ENCODE measurements at regions not wholly inside any gene's neighbourhood (a gene's known extent, or its start where the extent isn't known, plus 50 kb on each side); places are given as distances from the start of the nearest gene placed in this dataset.
A peak's percentile ranks its signal among the peaks of the same experiment; 100 is the strongest.
"Not testable (repeated sequence)": the region's sequence is repeated elsewhere in the genome, so short reads cannot be mapped to it uniquely, and the experiment has no call there.

DNA sequence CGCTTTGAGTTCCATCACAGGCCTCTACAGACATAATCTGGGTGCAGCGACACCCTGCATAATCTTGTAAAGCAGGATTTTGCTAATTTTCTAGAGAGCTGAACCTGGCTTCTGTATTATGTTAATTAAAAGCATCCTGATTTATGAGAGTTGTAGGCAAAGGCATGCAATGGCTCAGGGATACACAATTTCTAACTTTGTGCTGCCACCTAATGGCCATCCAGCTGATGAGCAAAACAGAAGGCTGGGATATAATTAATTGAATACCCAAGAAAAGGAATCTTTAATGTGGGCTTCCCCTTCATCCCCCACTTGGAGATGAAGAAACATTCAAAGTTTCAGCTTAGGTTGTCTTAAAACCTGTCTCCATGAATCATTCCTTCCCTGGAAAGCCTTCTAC, 78.1 kb downstream of the BMP15 start:
- Histone ChIP-seq H3K27me3 (ENCODE audit: insufficient read depth, low read depth, severe bottlenecking) (peaks cover 19% of the 10 kb centered on the region), H3K36me3 (no peaks in the 10 kb centered on the region), H3K27ac (no peak overlapping the region), H3K9me3 (ENCODE audit: severe bottlenecking) (no peaks in the 10 kb centered on the region), H3K4me3 (ENCODE audit: low read depth, low read length) (no peak overlapping the region)
- DNase-seq: peak; percentile 25
- TF ChIP-seq, protein P1, sequence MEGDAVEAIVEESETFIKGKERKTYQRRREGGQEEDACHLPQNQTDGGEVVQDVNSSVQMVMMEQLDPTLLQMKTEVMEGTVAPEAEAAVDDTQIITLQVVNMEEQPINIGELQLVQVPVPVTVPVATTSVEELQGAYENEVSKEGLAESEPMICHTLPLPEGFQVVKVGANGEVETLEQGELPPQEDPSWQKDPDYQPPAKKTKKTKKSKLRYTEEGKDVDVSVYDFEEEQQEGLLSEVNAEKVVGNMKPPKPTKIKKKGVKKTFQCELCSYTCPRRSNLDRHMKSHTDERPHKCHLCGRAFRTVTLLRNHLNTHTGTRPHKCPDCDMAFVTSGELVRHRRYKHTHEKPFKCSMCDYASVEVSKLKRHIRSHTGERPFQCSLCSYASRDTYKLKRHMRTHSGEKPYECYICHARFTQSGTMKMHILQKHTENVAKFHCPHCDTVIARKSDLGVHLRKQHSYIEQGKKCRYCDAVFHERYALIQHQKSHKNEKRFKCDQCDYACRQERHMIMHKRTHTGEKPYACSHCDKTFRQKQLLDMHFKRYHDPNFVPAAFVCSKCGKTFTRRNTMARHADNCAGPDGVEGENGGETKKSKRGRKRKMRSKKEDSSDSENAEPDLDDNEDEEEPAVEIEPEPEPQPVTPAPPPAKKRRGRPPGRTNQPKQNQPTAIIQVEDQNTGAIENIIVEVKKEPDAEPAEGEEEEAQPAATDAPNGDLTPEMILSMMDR (IDR thresholded peaks at IDR 0.05; ENCODE audit: low read depth, low read length): peak; percentile 54

DNA sequence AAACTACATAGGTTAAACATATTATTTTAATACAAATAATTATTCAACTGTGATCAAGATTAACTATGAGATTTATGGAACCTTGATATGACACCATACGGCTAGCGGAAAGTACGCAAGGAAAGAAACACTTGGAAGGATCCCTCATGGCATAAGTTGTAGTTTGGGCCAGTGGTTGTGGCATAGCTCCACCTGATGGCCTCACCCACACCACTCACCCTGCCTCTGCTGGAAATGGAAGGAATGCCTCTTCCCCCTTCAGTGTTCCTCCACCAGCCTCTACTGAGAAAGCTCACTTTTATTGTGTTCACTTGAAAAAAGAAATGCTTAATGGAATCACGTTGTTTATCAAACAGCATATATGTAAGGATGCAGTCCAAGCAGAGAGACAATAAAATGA, 86.4 kb downstream of the BMP15 start:
- no peak for DNase-seq
- Histone ChIP-seq H3K27ac (no peak overlapping the region), H3K9me3 (ENCODE audit: severe bottlenecking) (no peaks in the 10 kb centered on the region), H3K36me3 (no peaks in the 10 kb centered on the region), H3K27me3 (ENCODE audit: insufficient read depth, low read depth, severe bottlenecking) (peaks cover 21% of the 10 kb centered on the region), H3K4me3 (ENCODE audit: low read depth, low read length) (no peak overlapping the region)
- TF ChIP-seq, protein P1 (IDR thresholded peaks at IDR 0.05; ENCODE audit: low read depth, low read length): 0 out of 2 replicates have a peak, but pooled peaks have one; percentile 10

DNA sequence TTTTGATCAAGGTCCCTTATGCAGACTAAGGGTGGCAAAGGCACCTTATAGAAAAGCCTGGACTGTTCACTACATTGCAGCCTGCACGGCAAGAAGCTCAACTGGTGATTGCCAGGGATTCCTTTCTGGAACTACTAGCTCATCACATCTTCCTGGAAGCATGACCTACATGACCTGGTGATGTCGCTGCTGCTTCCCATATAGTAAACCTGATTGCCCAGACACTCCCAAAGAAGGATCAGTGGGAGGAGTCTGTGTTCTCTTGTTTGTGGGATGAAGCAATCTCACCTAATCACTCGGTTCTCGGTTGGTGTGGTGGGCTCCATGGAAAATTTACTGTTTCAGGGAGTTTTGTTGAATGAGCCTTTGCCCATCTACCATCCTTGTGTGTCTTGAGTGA, 89.8 kb downstream of the BMP15 start:
- H3K27me3 ChIP-seq (ENCODE audit: insufficient read depth, low read depth, severe bottlenecking): peaks cover 28% of the 10 kb centered on the region
- H3K4me3 ChIP-seq (ENCODE audit: low read depth, low read length); H3K36me3 ChIP-seq; H3K27ac ChIP-seq; DNase-seq; H3K9me3 ChIP-seq (ENCODE audit: severe bottlenecking): not testable (repeated sequence)

DNA sequence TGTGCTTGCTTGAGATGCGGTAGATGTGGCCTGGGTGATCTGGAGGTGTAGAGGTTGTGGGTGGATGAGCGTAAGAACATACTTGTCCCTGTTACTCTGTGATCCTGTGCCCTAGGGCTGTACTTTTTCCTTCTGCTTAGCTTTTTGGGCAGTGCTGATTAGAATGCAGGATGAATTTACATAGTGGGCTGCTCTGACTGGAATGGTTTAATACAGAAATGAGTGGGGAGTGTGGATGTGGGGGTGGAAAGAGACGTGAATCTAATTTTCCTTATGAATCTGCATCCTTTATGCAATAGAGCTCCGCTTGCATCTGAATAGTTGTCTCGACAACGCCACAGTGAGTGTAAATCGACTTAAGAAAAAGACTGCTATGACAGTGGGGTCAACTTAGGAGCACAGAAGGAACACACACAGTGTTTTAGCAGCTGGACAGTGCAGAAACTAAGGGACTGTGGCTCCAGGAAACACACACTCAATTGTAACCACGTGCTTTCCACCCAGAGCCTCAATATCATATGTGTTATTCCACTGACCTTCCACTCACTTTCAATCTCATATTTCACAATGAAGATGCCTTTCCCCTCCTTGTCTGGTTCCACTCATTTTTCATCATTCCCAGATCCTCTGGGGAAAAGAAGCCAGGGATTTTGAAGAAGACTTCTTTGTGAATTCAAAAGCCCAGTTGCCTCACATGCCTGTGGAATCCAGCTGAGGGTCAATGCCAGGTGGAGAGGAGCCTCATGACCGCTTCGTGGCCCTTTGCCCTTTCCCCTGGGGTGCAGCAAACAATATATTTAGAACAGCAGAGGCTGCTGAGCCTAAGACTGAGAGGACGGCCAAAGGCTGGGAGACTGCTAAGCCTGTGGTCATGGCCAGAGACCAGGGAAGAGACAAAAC, 91.4 kb downstream of the BMP15 start:
- H3K4me3 ChIP-seq (ENCODE audit: low read depth, low read length); DNase-seq; H3K9me3 ChIP-seq (ENCODE audit: severe bottlenecking); H3K36me3 ChIP-seq; H3K27ac ChIP-seq: not testable (repeated sequence)
- peaks cover 28% of the 10 kb centered on the region for H3K27me3 ChIP-seq (ENCODE audit: insufficient read depth, low read depth, severe bottlenecking)

DNA sequence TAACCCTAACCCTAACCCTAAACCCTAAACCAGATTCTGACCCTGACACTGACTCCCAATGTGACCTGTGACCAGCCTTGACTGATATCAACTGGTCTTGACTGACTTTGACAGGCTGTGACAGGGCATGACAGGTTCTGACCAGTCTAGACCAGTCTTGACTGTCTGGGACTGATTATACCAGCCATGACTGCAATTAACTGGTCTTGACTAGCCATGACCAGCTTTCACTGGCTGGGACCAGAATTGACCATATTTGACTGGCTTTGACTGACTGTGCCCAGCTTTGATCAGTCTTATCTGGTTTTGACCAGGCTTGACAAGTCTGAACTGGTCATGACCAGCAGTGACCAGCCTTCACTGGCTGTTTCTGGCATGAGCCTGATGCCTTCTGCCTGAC, 95.5 kb downstream of the BMP15 start:
- H3K36me3 ChIP-seq: no peaks in the 10 kb centered on the region
- peaks cover 20% of the 10 kb centered on the region for H3K27me3 ChIP-seq (ENCODE audit: insufficient read depth, low read depth, severe bottlenecking)
- no peak overlapping the region for H3K27ac ChIP-seq
- DNase-seq: no peak
- H3K4me3 ChIP-seq (ENCODE audit: low read depth, low read length): no peak overlapping the region
- H3K9me3 ChIP-seq (ENCODE audit: severe bottlenecking): no peaks in the 10 kb centered on the region
- TF ChIP-seq, protein P1 (IDR thresholded peaks at IDR 0.05; ENCODE audit: low read depth, low read length): no peak

DNA sequence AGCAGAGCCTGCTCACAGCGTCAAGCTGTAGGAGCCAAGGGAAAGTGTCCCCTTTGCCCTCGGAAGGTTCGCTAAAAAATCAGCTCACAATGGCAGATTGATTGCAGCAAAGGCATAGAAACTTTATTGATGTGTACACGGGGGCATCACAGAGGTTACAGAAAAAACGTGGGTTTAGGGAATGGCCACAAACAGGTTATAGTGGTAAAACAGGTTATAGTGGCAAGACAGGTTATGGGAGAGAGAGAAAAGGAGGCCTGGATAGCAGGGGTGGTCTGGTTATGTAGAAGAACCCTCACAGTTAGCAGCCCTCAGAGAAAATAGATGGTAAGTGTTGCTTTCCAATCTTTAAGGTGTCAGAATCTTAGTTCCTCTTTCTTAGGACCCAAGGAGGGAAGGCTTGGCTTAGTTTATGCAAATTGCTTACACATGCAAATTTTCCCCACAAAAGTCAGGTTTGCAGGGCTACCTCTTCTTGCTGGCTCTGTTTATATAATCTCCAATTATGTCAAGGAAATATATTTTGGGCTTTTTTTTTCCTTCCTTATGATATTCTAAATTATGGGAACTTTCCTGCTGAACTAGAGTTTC, 113.7 kb downstream of the BMP15 start:
- TF ChIP-seq, protein P1 (IDR thresholded peaks at IDR 0.05; ENCODE audit: low read depth, low read length): no peak
- no peaks in the 10 kb centered on the region for H3K36me3 ChIP-seq
- H3K27ac ChIP-seq: no peak overlapping the region
- DNase-seq: no peak
- no peaks in the 10 kb centered on the region for H3K9me3 ChIP-seq (ENCODE audit: severe bottlenecking)
- peaks cover 16% of the 10 kb centered on the region for H3K27me3 ChIP-seq (ENCODE audit: insufficient read depth, low read depth, severe bottlenecking)
- H3K4me3 ChIP-seq (ENCODE audit: low read depth, low read length): no peak overlapping the region

All from WERI-Rb-1 (cell line).